ENCODE measurements at regions not wholly inside any gene's neighbourhood (a gene's known extent, or its start where the extent isn't known, plus 50 kb on each side); places are given as distances from the start of the nearest gene placed in this dataset.
"Not testable (repeated sequence)": the region's sequence is repeated elsewhere in the genome, so short reads cannot be mapped to it uniquely, and the experiment has no call there.

DNA sequence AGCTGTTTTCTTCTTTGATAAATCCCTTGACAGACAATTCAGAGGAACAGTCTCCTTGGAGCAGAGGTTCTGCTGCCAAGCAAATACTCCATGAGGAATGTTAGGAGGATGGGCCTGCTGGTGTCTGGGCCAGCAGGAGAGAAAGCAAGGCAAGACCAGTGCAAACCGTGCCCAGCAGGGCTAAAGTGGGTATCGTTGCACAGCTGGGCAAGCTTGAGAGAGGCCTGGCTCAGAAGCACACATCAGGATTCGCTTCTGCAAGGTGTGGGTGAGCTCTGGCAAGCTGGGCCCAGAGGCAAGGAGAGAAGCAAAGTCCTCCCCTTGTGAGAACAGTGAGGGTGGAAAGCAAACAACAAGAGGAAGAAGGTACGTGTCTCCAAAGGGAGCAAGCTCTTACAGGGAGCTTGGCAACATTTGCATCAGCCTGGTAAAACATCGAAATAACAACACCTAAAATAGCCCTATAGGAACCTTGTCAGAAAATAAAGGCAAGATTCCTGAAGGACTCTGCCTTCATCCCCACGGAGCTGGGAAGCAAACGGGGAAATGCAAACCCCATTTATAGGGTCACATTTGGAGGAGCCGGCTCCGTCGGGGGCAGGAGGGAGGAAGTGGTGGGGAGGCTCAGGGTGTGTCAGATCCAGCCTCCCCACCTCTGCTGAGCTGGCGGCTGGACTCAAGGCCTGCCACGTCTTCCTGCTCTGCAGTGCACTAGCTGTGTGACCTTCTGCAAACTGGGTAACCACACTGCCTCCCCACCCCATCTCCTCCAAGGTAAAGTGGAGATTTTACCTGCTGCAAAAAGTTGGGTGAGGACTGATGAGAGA is 62.3 kb upstream of the HIVEP3 start:
- DNase-seq: no peak

GRCh38 chr1:41978986-41979385 is 60.3 kb upstream of the HIVEP3 start:
- DNase-seq: no peak

GRCh38 chr1:41977326-41977725 is 58.6 kb upstream of the HIVEP3 start:
- DNase-seq: no peak

GRCh38 chr1:41976671-41977070 is 57.9 kb upstream of the HIVEP3 start:
- no peak for DNase-seq

DNA sequence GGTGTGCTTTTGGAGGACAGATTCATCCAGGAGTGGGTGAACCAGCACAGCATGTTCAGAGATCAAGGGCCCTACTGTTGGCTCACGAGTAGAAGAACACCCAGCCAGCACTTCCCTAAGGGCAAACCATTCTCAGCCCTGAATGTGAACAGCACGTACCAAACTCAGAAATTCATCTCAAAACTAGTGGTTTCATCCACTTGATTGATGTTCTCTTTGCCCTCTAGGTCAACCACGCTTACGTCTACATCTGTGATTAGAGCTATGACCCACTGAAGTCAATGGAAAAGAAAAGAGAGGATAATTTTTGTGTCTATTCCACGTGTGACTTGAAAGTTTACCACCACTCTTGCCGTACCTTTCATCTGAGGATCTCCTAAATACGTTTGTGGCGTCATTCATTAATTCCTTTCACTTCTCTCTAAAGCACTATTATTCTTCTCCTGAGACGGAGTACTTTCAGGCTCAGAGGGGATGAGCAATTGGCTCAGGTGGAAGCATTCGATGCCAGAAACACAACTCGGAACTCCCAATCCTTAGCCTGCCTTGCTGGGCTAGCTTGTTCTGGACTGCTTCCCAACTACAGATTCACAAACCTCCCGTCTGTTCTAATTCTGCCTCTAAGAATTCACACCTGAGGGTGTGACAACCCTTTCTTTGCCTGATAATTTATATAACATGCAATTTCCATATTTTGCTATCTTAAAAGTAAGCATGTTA is 57.3 kb upstream of the HIVEP3 start:
- DNase-seq: no peak

DNA sequence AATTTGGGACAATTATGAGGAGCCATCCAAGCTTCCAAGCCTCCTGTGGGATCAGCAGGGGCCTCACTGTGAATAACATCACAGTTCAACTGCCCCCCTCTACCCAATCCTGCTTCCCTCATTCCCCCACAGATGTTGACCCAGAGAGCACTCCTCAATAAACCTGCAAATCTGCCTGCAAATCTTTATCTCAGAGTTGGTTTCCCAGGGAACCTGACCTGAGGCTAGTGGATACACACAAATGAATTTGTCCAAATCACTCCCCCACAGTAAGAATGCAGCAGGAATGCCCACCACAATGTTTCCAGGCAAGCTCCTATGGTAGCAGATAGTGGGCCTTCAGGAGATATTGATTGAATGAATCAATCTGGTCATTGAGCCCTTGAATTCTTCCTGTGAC is 56.4 kb upstream of the HIVEP3 start:
- DNase-seq: no peak

DNA sequence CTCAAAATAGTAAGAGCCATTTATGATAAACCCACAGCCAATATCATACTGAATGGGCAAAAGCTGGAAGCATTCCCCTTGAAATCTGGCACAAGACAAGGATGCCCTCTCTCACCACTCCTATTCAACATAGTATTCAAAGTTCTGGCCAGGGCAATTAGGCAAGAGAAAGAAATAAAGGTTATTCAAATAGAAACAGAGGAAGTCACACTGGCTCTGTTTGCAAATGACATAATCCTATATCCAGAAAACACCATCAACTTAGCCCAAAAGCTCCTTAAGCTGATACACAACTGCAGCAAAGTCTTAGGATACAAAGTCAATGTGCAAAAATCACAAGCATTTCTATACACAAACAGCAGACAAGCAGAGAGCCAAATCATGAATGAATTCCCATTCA is 49.8 kb upstream of the HIVEP3 start:
- not testable (repeated sequence) for DNase-seq

Measured in stimulated activated CD4-positive, alpha-beta T cell treated with anti-CD3 and anti-CD28 coated beads, Interleukin-12 subunit alpha, Interleukin-12 subunit beta, amount 100 ng/mL, for 4 hours (primary cell).